ENCODE measurements at regions not wholly inside any gene's neighbourhood (a gene's known extent, or its start where the extent isn't known, plus 50 kb on each side); places are given as distances from the start of the nearest gene placed in this dataset.

DNA sequence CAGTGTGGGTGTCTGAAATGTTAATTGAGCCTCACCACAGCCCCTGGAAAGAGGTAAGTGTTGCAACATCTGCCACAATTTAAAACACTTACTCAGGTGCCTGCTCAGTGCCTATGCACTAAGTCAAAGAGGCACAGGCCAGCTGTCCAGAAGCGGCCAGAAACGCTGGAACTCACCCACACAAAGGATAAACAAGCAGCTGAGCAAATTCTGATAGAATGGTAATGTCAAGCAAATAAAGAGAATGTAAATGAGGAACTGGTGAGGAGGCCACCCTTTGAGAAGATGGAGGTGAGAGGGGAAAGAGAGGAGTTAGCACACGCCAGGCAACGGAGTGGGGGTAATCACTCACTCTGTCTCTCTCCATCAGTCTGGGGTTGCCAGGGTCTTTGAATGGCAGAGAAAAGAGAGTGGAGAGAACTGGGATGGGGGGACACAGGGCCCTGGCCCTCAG is 67.7 kb upstream of the SERP2 start:
- TF ChIP-seq POLR2AphosphoS5 (IDR thresholded peaks at IDR 0.05; ENCODE audit: low read depth, low read length) (no peak), POLR2A (IDR thresholded peaks at IDR 0.05; ENCODE audit: low read depth, low read length) (no peak), TAF1 (IDR thresholded peaks at IDR 0.05; ENCODE audit: low read depth, low read length) (no peak)
